ENCODE measurements at regions not wholly inside any gene's neighbourhood (a gene's known extent, or its start where the extent isn't known, plus 50 kb on each side); places are given as distances from the start of the nearest gene placed in this dataset.

GRCh38 chr6:104558746-104559145 is 301.0 kb downstream of the HACE1 start:
- TF ChIP-seq CTCF (IDR thresholded peaks at IDR 0.05) (no peak), ZFX (IDR thresholded peaks at IDR 0.05; ENCODE audit: borderline replicate concordance) (no peak)

Data from 22Rv1 (cell line).